Liver (tissue), 8 donors: ENCODE measurements at regions not wholly inside any gene's neighbourhood (a gene's known extent, or its start where the extent isn't known, plus 50 kb on each side); places are given as distances from the start of the nearest gene placed in this dataset.

Experiments
- DNase-seq: peaks from one replicate; pipeline ENCODE4 v3.0.0-alpha.2; 2017; ENCODE audit warnings: low spot score
- H3K27ac ChIP-seq, 2 donors: one replicate each; pipeline ENCODE4 v1.7.0; 2013; ENCODE audit warnings: inconsistent platforms in 2 of 2, low read length in 2 of 2, control low read depth in 1 of 2, low read depth in 1 of 2, mild to moderate bottlenecking in 1 of 2
- H3K27me3 ChIP-seq, 4 donors: one replicate each; pipeline versions ENCODE4 v1.6.1 to v1.7.0; 2013; ENCODE audit warnings: low read length in 3 of 4, inconsistent platforms in 1 of 4, mild to moderate bottlenecking in 1 of 4, moderate library complexity in 1 of 4; ENCODE audit not compliant: control insufficient read depth in 4 of 4, insufficient read depth in 4 of 4
- H3K36me3 ChIP-seq, 4 donors: one replicate each; pipeline versions ENCODE4 v1.6.1 to v1.7.0; 2013; ENCODE audit warnings: low read length in 3 of 4, mild to moderate bottlenecking in 3 of 4, low read depth in 1 of 4, moderate library complexity in 1 of 4; ENCODE audit not compliant: control insufficient read depth in 4 of 4, insufficient read depth in 3 of 4
- H3K4me1 ChIP-seq, 4 donors: one replicate each; pipeline versions ENCODE4 v1.6.1 to v1.7.0; 2013; ENCODE audit warnings: low read length in 3 of 4, mild to moderate bottlenecking in 3 of 4, moderate library complexity in 1 of 4; ENCODE audit not compliant: control insufficient read depth in 4 of 4, insufficient read depth in 4 of 4
- H3K4me3 ChIP-seq, 3 donors: one replicate each; pipeline versions ENCODE4 v1.6.1 to v1.7.0; 2013; ENCODE audit warnings: low read length in 3 of 3, control low read depth in 1 of 3, low read depth in 1 of 3, mild to moderate bottlenecking in 1 of 3
- H3K9ac ChIP-seq, 2 donors: one replicate each; pipeline ENCODE4 v1.7.0; 2013; ENCODE audit warnings: low read length in 2 of 2, mild to moderate bottlenecking in 2 of 2, moderate library complexity in 2 of 2, control low read depth in 1 of 2, low read depth in 1 of 2
- H3K9me3 ChIP-seq, 4 donors: one replicate each; pipeline versions ENCODE4 v1.6.1 to v1.7.0; 2013; ENCODE audit warnings: low read length in 3 of 4; ENCODE audit not compliant: control insufficient read depth in 4 of 4
- ATF3 ChIP-seq: IDR thresholded peaks from 2 replicates; pipeline ENCODE4 v1.6.1; 2016; ENCODE audit warnings: antibody characterized with exemption
- CTCF ChIP-seq: fragments of 150-350 bp; IDR thresholded peaks from 2 replicates; pipeline ENCODE4 v1.5.1; 2017; ENCODE audit warnings: improper control_type of control experiment, low read depth, low read length; ENCODE audit not compliant: missing input control
- EGR1 ChIP-seq, 2 donors: IDR thresholded peaks; 2 replicates each; pipeline ENCODE4 v1.6.1; 2016 to 2018; ENCODE audit warnings: antibody characterized with exemption in 2 of 2, low read depth in 2 of 2
- FOXA1 ChIP-seq: IDR thresholded peaks from 2 replicates; pipeline ENCODE4 v1.6.1; 2016; ENCODE audit warnings: antibody characterized with exemption
- FOXA2 ChIP-seq: IDR thresholded peaks from 2 replicates; pipeline ENCODE4 v1.6.1; 2016; ENCODE audit warnings: antibody characterized with exemption
- GABPA ChIP-seq, 2 donors: IDR thresholded peaks in 1 of 2; conservative IDR thresholded peaks in 1 of 2; 2 replicates each; pipeline ENCODE4 v1.6.1; 2016; ENCODE audit warnings: antibody characterized with exemption in 2 of 2, mild to moderate bottlenecking in 1 of 2, moderate library complexity in 1 of 2
- HNF4A ChIP-seq, 2 donors: conservative IDR thresholded peaks; 2 replicates each; pipeline ENCODE4 v1.6.1; 2016; ENCODE audit warnings: antibody characterized with exemption in 2 of 2, mild to moderate bottlenecking in 2 of 2
- HNF4G ChIP-seq: IDR thresholded peaks from 2 replicates; pipeline ENCODE4 v1.6.1; 2016; ENCODE audit warnings: antibody characterized with exemption
- JUND ChIP-seq, 2 donors: IDR thresholded peaks; 2 replicates each; pipeline ENCODE4 v1.6.1; 2016; ENCODE audit warnings: antibody characterized with exemption in 2 of 2
- NR2F2 ChIP-seq: IDR thresholded peaks from 2 replicates; pipeline ENCODE4 v1.6.1; 2016; ENCODE audit warnings: antibody characterized with exemption
- RAD21 ChIP-seq, 2 donors: IDR thresholded peaks; 2 replicates each; pipeline ENCODE4 v1.6.1; 2016; ENCODE audit warnings: antibody characterized with exemption in 2 of 2, mild to moderate bottlenecking in 2 of 2
- REST ChIP-seq: IDR thresholded peaks from 2 replicates; pipeline ENCODE4 v1.6.1; 2016; ENCODE audit warnings: antibody characterized with exemption, mild to moderate bottlenecking
- RXRA ChIP-seq, 2 donors: IDR thresholded peaks; 2 replicates each; pipeline ENCODE4 v1.6.1; 2017 to 2018; ENCODE audit warnings: antibody characterized with exemption in 2 of 2, mild to moderate bottlenecking in 1 of 2
- SP1 ChIP-seq: IDR thresholded peaks from 2 replicates; pipeline ENCODE4 v1.6.1; 2018; ENCODE audit warnings: antibody characterized with exemption, mild to moderate bottlenecking
- ZBTB33 ChIP-seq: IDR thresholded peaks from 2 replicates; pipeline ENCODE4 v1.6.1; 2016; ENCODE audit warnings: antibody characterized with exemption
- WGBS: extraction: QIAGEN DNeasy Blood & Tissue Kit; methylation state at CpG from one replicate; pipeline ENCODE4 v1.1.7; 2013; 5-methylcytosine and 5-hydroxymethylcytosine counted together
- donor health status: healthy.
- donor health status: healthy.
- donor health status: healthy.
- donor health status: healthy.
- donor health status: healthy.

GRCh38 chr14:85233756-85234155 lies 296.2 kb upstream of the FLRT2 start:
- Histone ChIP-seq H3K9me3 (no peaks in the 10 kb centered on the region), H3K9ac (no peak overlapping the region)
- WGBS = 82% methylated on average over 12 of the region's 12 CpGs

GRCh38 chr14:85234156-85235025 lies 295.6 kb upstream of the FLRT2 start:
- TF ChIP-seq RAD21 (IDR thresholded peaks at IDR 0.05) (no peak), CTCF (no peak), FOXA2 (no peak), SP1 (no peak)
- Histone ChIP-seq H3K4me3 (no peak overlapping the region), H3K36me3 (no peaks in the 10 kb centered on the region), H3K4me1 (peaks cover 0 to 2% (median 0%) of the 10 kb centered on the region in 4 donors), H3K27ac (no peak overlapping the region), H3K9me3 (no peaks in the 10 kb centered on the region), H3K9ac (no peak overlapping the region), H3K27me3 (no peaks in the 10 kb centered on the region)
- WGBS = 74% methylated on average over 10 of the region's 10 CpGs
- no peak for DNase-seq

More at GRCh38 chr14:85233756-85234155, 296.2 kb upstream of the FLRT2 start:
- Histone ChIP-seq H3K4me3 (no peak overlapping the region), H3K27me3 (no peaks in the 10 kb centered on the region), H3K4me1 (peaks cover 0 to 2% (median 0%) of the 10 kb centered on the region in 4 donors), H3K27ac (no peak overlapping the region), H3K36me3 (no peaks in the 10 kb centered on the region)
- no peak for DNase-seq
- TF ChIP-seq HNF4G (no peak), NR2F2 (no peak)

- TF ChIP-seq GABPA (IDR thresholded peaks at IDR 0.05 in 1 of 2, conservative IDR thresholded peaks at IDR 0.05 in 1 of 2) (no peak), HNF4G (no peak), EGR1 (IDR thresholded peaks at IDR 0.05; ENCODE audit: low read depth in 2 of 2) (no peak), CTCF (no peak), RAD21 (IDR thresholded peaks at IDR 0.05) (no peak), JUND (IDR thresholded peaks at IDR 0.05) (no peak), ATF3 (no peak), REST (no peak), HNF4A (conservative IDR thresholded peaks at IDR 0.05) (no peak), FOXA2 (no peak), ZBTB33 (no peak), RXRA (IDR thresholded peaks at IDR 0.05) (no peak), SP1 (no peak), FOXA1 (no peak)
- Histone ChIP-seq H3K9me3 (no peaks in the 10 kb centered on the region), H3K27ac (no peak overlapping the region), H3K36me3 (no peaks in the 10 kb centered on the region), H3K4me3 (no peak overlapping the region), H3K27me3 (no peaks in the 10 kb centered on the region), H3K9ac (no peak overlapping the region), H3K4me1 (peaks cover 0 to 2% (median 0%) of the 10 kb centered on the region in 4 donors)
- no peak for DNase-seq
- 48% methylated on average over 3 of the region's 3 CpGs for WGBS
Measured at GRCh38 chr14:85235868-85236267, 294.1 kb upstream of the FLRT2 start.
